DOHH2 (cell line): ENCODE measurements at regions not wholly inside any gene's neighbourhood (a gene's known extent, or its start where the extent isn't known, plus 50 kb on each side); places are given as distances from the start of the nearest gene placed in this dataset.
"Not testable (repeated sequence)": the region's sequence is repeated elsewhere in the genome, so short reads cannot be mapped to it uniquely, and the experiment has no call there.

Source experiments
- H3F3A ChIP-seq: fragments of 200-600 bp; sonication (generic), shearing (Covaris generic); 2 replicates; pipeline ENCODE4 v1.6.0; 2016; ENCODE audit warnings: antibody characterized with exemption, mild to moderate bottlenecking; ENCODE audit not compliant: control insufficient read depth, insufficient read depth
- H3K27ac ChIP-seq: fragments of 200-600 bp; sonication (generic); 2 replicates; pipeline ENCODE4 v1.5.1; 2014; ENCODE audit warnings: low read depth, mild to moderate bottlenecking, low read length, moderate library complexity
- H3K27me3 ChIP-seq: fragments of 200-600 bp; sonication (generic); 2 replicates; pipeline ENCODE4 v1.6.1; 2014; ENCODE audit warnings: mild to moderate bottlenecking, low read length, mixed read lengths; ENCODE audit not compliant: control insufficient read depth
- H3K36me3 ChIP-seq: fragments of 200-600 bp; sonication (generic); 2 replicates; pipeline ENCODE4 v1.6.1; 2014; ENCODE audit warnings: mild to moderate bottlenecking, low read length, moderate library complexity, mixed read lengths; ENCODE audit not compliant: control insufficient read depth
- H3K4me1 ChIP-seq: fragments of 200-600 bp; sonication (generic); 2 replicates; pipeline ENCODE4 v1.6.1; 2014; ENCODE audit warnings: mild to moderate bottlenecking, low read length, mixed read lengths; ENCODE audit not compliant: control insufficient read depth
- H3K4me2 ChIP-seq: fragments of 200-600 bp; sonication (generic); 2 replicates; pipeline ENCODE4 v1.6.0; 2014; ENCODE audit warnings: mild to moderate bottlenecking, low read length, moderate library complexity
- H3K4me3 ChIP-seq: fragments of 200-600 bp; sonication (generic); 2 replicates; pipeline ENCODE4 v1.5.1; 2014; ENCODE audit warnings: mild to moderate bottlenecking, low read length, mixed read lengths
- H3K79me2 ChIP-seq: fragments of 200-600 bp; sonication (generic); 2 replicates; pipeline ENCODE4 v1.6.1; 2014; ENCODE audit warnings: mild to moderate bottlenecking, low read length, mixed read lengths; ENCODE audit not compliant: control insufficient read depth
- H3K9me2 ChIP-seq: fragments of 200-600 bp; sonication (generic); replicated peaks from 2 replicates; pipeline ENCODE4 v1.6.1; 2014; ENCODE audit warnings: mild to moderate bottlenecking, low read length, mixed read lengths; ENCODE audit not compliant: control insufficient read depth
- H3K9me3 ChIP-seq: fragments of 200-600 bp; sonication (generic); 2 replicates; pipeline ENCODE4 v1.6.1; 2014; ENCODE audit warnings: antibody characterized with exemption, low read length, mixed read lengths; ENCODE audit not compliant: control insufficient read depth, insufficient read depth
- H4K20me1 ChIP-seq: fragments of 200-600 bp; sonication (generic); 2 replicates; pipeline ENCODE4 v1.6.0; 2014; ENCODE audit warnings: low read depth, mild to moderate bottlenecking, antibody characterized with exemption, low read length, moderate library complexity; ENCODE audit not compliant: control insufficient read depth, insufficient read depth
- CTCF ChIP-seq: fragments of 200-600 bp; sonication (generic); IDR thresholded peaks from one replicate; pipeline ENCODE4 v1.5.1; 2014; ENCODE audit warnings: antibody characterized with exemption, mild to moderate bottlenecking, low read depth, low read length; ENCODE audit not compliant: poor library complexity, severe bottlenecking
- EZH2phosphoT487 ChIP-seq: fragments of 200-600 bp; sonication (generic); IDR thresholded peaks from 2 replicates; pipeline ENCODE4 v1.6.1; 2017; ENCODE audit warnings: borderline replicate concordance, mild to moderate bottlenecking, antibody characterized with exemption, low read length, moderate library complexity, mixed read lengths

GRCh38 chr14:101301011-101301410 lies 260.3 kb upstream of the DIO3 start:
- no peaks in the 10 kb centered on the region for H3K36me3 ChIP-seq
- H3K79me2 ChIP-seq, result no peaks in the 10 kb centered on the region
- no peak for TF ChIP-seq EZH2phosphoT487
- TF ChIP-seq CTCF, result no peak
- H4K20me1 ChIP-seq, result no peaks in the 10 kb centered on the region
- H3K9me2 ChIP-seq, result no peaks in the 10 kb centered on the region
- H3K4me3 ChIP-seq, result no peak overlapping the region
- no peak overlapping the region for H3K4me2 ChIP-seq
- H3K9me3 ChIP-seq, result peaks cover 5% of the 10 kb centered on the region
- H3K27me3 ChIP-seq, result no peaks in the 10 kb centered on the region
- H3K4me1 ChIP-seq, result no peaks in the 10 kb centered on the region
- H3F3A ChIP-seq, result no peaks in the 10 kb centered on the region
- H3K27ac ChIP-seq, result no peak overlapping the region

- H3K36me3 ChIP-seq, H4K20me1 ChIP-seq, H3K27me3 ChIP-seq, H3K79me2 ChIP-seq, H3F3A ChIP-seq, H3K27ac ChIP-seq, H3K9me3 ChIP-seq, H3K9me2 ChIP-seq, H3K4me1 ChIP-seq, H3K4me2 ChIP-seq, H3K4me3 ChIP-seq: not testable (repeated sequence)
These were observed 254.1 kb upstream of the DIO3 start for GRCh38 chr14:101307162-101307561.

GRCh38 chr14:101311186-101311585 lies 250.1 kb upstream of the DIO3 start:
- H4K20me1 ChIP-seq, H3K4me1 ChIP-seq, H3F3A ChIP-seq, H3K9me2 ChIP-seq, H3K36me3 ChIP-seq, H3K4me2 ChIP-seq, H3K27ac ChIP-seq, H3K4me3 ChIP-seq, H3K79me2 ChIP-seq, H3K27me3 ChIP-seq: not testable (repeated sequence)
- peaks cover 18% of the 10 kb centered on the region for H3K9me3 ChIP-seq

GRCh38 chr14:101313268-101313667 lies 248.0 kb upstream of the DIO3 start:
- Histone ChIP-seq H3K79me2 (no peaks in the 10 kb centered on the region), H3K27ac (no peak overlapping the region), H3K36me3 (no peaks in the 10 kb centered on the region), H3K27me3 (no peaks in the 10 kb centered on the region), H3K4me3 (no peak overlapping the region), H3K4me2 (no peak overlapping the region), H4K20me1 (no peaks in the 10 kb centered on the region), H3F3A (no peaks in the 10 kb centered on the region), H3K4me1 (no peaks in the 10 kb centered on the region), H3K9me2 (no peaks in the 10 kb centered on the region), H3K9me3 (peaks cover 24% of the 10 kb centered on the region)
- TF ChIP-seq CTCF (no peak), EZH2phosphoT487 (no peak)
